ENCODE measurements at regions not wholly inside any gene's neighbourhood (a gene's known extent, or its start where the extent isn't known, plus 50 kb on each side); places are given as distances from the start of the nearest gene placed in this dataset.
"Not testable (repeated sequence)": the region's sequence is repeated elsewhere in the genome, so short reads cannot be mapped to it uniquely, and the experiment has no call there.

- H3K36me3 ChIP-seq, result no peaks in the 10 kb centered on the region
- no peaks in the 10 kb centered on the region for H3K9me3 ChIP-seq
- WGBS, 3 donors, result 80 to 82% (median 80%) methylated on average over 22 of the region's 22 CpGs
- H3K27me3 ChIP-seq, result no peaks in the 10 kb centered on the region
- DNase-seq, result no peak
- no peak overlapping the region for H3K27ac ChIP-seq
- no peaks in the 10 kb centered on the region for H3K4me1 ChIP-seq (ENCODE audit: insufficient read depth)
- no peak for TF ChIP-seq EP300 (IDR thresholded peaks at IDR 0.05)
- TF ChIP-seq CTCF (IDR thresholded peaks at IDR 0.05), result no peak
- TF ChIP-seq POLR2A (IDR thresholded peaks at IDR 0.05), result no peak
- H3K4me3 ChIP-seq, result no peak overlapping the region
- intact Hi-C loops (cut with DNase I), result no loop called here
Measured at GRCh38 chr16:87161822-87162676, 155.1 kb downstream of the C16orf95 start.

GRCh38 chr16:87162799-87163198 lies 154.4 kb downstream of the C16orf95 start:
- intact Hi-C loops (cut with DNase I); H3K9me3 ChIP-seq; H3K27me3 ChIP-seq; DNase-seq; H3K4me3 ChIP-seq; H3K36me3 ChIP-seq; H3K4me1 ChIP-seq (ENCODE audit: insufficient read depth); H3K27ac ChIP-seq: not testable (repeated sequence)
- 96 to 98% (median 98%) methylated on average over 14 to 16 of the region's 22 CpGs for WGBS, 3 donors

GRCh38 chr16:87163637-87164036 lies 153.6 kb downstream of the C16orf95 start:
- H3K4me3 ChIP-seq, result no peak overlapping the region
- H3K36me3 ChIP-seq, result no peaks in the 10 kb centered on the region
- H3K9me3 ChIP-seq, result no peaks in the 10 kb centered on the region
- H3K27me3 ChIP-seq, result no peaks in the 10 kb centered on the region
- 90 to 98% (median 91%) methylated on average over 2 of the region's 2 CpGs for WGBS, 3 donors
- intact Hi-C loops (cut with DNase I), result no loop called here
- no peak for TF ChIP-seq EP300 (IDR thresholded peaks at IDR 0.05)
- TF ChIP-seq POLR2A (IDR thresholded peaks at IDR 0.05), result no peak
- TF ChIP-seq CTCF (IDR thresholded peaks at IDR 0.05), result no peak
- no peak overlapping the region for H3K27ac ChIP-seq
- H3K4me1 ChIP-seq (ENCODE audit: insufficient read depth), result no peaks in the 10 kb centered on the region
- no peak for DNase-seq

GRCh38 chr16:87165151-87165550 lies 152.0 kb downstream of the C16orf95 start:
- TF ChIP-seq CTCF (IDR thresholded peaks at IDR 0.05) (no peak), EP300 (IDR thresholded peaks at IDR 0.05) (no peak), POLR2A (IDR thresholded peaks at IDR 0.05) (no peak)
- no peaks in the 10 kb centered on the region for H3K9me3 ChIP-seq
- intact Hi-C loops (cut with DNase I), result no loop called here
- no peaks in the 10 kb centered on the region for H3K27me3 ChIP-seq
- no peaks in the 10 kb centered on the region for H3K4me1 ChIP-seq (ENCODE audit: insufficient read depth)
- no peak overlapping the region for H3K4me3 ChIP-seq
- 84 to 90% (median 89%) methylated on average over 4 of the region's 4 CpGs for WGBS, 3 donors
- H3K36me3 ChIP-seq, result no peaks in the 10 kb centered on the region
- H3K27ac ChIP-seq, result no peak overlapping the region
- DNase-seq, result no peak

- DNase-seq, result no peak
- no peak overlapping the region for H3K4me3 ChIP-seq
- H3K9me3 ChIP-seq, result no peaks in the 10 kb centered on the region
- no peaks in the 10 kb centered on the region for H3K4me1 ChIP-seq (ENCODE audit: insufficient read depth)
- WGBS, 3 donors, result 13 to 35% (median 13%) methylated on average over 9 of the region's 9 CpGs
- intact Hi-C loops (cut with DNase I), result no loop called here
- no peaks in the 10 kb centered on the region for H3K27me3 ChIP-seq
- H3K36me3 ChIP-seq, result no peaks in the 10 kb centered on the region
- no peak overlapping the region for H3K27ac ChIP-seq
- TF ChIP-seq EP300 (IDR thresholded peaks at IDR 0.05) (no peak), POLR2A (IDR thresholded peaks at IDR 0.05) (no peak)
Measured at GRCh38 chr16:87165885-87166284, 151.3 kb downstream of the C16orf95 start.

Measured in ovary (tissue), 7 donors.